HG02610 (cell line): ENCODE measurements at regions not wholly inside any gene's neighbourhood (a gene's known extent, or its start where the extent isn't known, plus 50 kb on each side); places are given as distances from the start of the nearest gene placed in this dataset.
"Not testable (repeated sequence)": the region's sequence is repeated elsewhere in the genome, so short reads cannot be mapped to it uniquely, and the experiment has no call there.

Experiments
- ATAC-seq: cut with Tn5 transposase; IDR thresholded peaks from one replicate; pipeline ENCODE4 v1.9.1; 2021; ENCODE audit warnings: mild to moderate bottlenecking, moderate library complexity; ENCODE audit not compliant: unreplicated experiment

- ATAC-seq, result no peak
These were observed 397.0 kb downstream of the GPAT3 start for GRCh38 chr4:83932750-83933391.

GRCh38 chr4:83931659-83932438 is 395.9 kb downstream of the GPAT3 start:
- ATAC-seq, result no peak

- ATAC-seq, result no peak
These were observed 393.6 kb downstream of the GPAT3 start for GRCh38 chr4:83929550-83929949.

GRCh38 chr4:83926950-83927349 is 391.0 kb downstream of the GPAT3 start:
- no peak for ATAC-seq

- ATAC-seq, result no peak
These were observed 387.4 kb downstream of the GPAT3 start for GRCh38 chr4:83923341-83923740.

GRCh38 chr4:83922402-83922801 is 386.5 kb downstream of the GPAT3 start:
- no peak for ATAC-seq

- ATAC-seq, result no peak
These were observed 385.2 kb downstream of the GPAT3 start for GRCh38 chr4:83921124-83921523.

GRCh38 chr4:83920375-83920774 is 384.5 kb downstream of the GPAT3 start:
- no peak for ATAC-seq

- no peak for ATAC-seq
These were observed 381.7 kb downstream of the GPAT3 start for GRCh38 chr4:83917572-83917971.

GRCh38 chr4:83910693-83911092 is 374.8 kb downstream of the GPAT3 start:
- ATAC-seq, result no peak

- no peak for ATAC-seq
These were observed 370.7 kb downstream of the GPAT3 start for GRCh38 chr4:83906561-83906960.

GRCh38 chr4:83905952-83906351 is 370.0 kb downstream of the GPAT3 start:
- no peak for ATAC-seq

- not testable (repeated sequence) for ATAC-seq
These were observed 367.8 kb downstream of the GPAT3 start for GRCh38 chr4:83903740-83904139.

- ATAC-seq, result no peak
These were observed 358.9 kb downstream of the GPAT3 start for GRCh38 chr4:83894831-83895230.

- ATAC-seq, result no peak
These were observed 354.9 kb downstream of the GPAT3 start for GRCh38 chr4:83890816-83891215.

GRCh38 chr4:83890231-83890630 is 354.3 kb downstream of the GPAT3 start:
- no peak for ATAC-seq

- no peak for ATAC-seq
These were observed 353.9 kb downstream of the GPAT3 start for GRCh38 chr4:83889802-83890201.

- ATAC-seq, result no peak
These were observed 349.6 kb downstream of the GPAT3 start for GRCh38 chr4:83885256-83886182.

GRCh38 chr4:83876047-83876446 is 340.1 kb downstream of the GPAT3 start:
- ATAC-seq, result no peak

GRCh38 chr4:83875437-83875836 is 339.5 kb downstream of the GPAT3 start:
- ATAC-seq, result no peak

GRCh38 chr4:83873996-83874395 is 338.1 kb downstream of the GPAT3 start:
- no peak for ATAC-seq
